NCI-H1694 (cell line): ENCODE measurements at regions not wholly inside any gene's neighbourhood (a gene's known extent, or its start where the extent isn't known, plus 50 kb on each side); places are given as distances from the start of the nearest gene placed in this dataset.

Source experiments
- DNase-seq: peaks from one replicate; lab custom pipeline; 2025; lab: John Stamatoyannopoulos, UW

GRCh38 chr12:14279845-14280244 is 85.6 kb upstream of the ATF7IP start:
- no peak for DNase-seq

GRCh38 chr12:14280921-14281320 is 84.6 kb upstream of the ATF7IP start:
- DNase-seq = no peak

DNA sequence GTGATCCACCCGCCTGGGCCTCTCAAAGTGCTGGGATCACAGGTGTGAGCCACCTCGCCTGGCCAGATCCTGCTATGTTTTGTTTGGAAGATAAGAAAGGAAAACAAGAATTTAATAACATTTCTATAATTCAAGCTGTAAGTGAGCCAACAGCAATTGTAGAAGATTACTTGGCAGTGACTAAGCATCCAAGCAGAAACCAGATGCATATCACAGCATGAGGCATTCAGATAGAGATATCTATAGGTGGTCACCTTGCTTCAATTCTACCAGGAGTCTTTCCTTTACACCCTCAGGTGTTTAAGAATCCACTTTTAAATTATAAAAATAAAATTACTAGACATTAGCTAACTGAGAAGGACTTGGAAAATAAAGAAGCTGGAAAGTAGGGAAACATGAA is 83.9 kb upstream of the ATF7IP start:
- DNase-seq = no peak

DNA sequence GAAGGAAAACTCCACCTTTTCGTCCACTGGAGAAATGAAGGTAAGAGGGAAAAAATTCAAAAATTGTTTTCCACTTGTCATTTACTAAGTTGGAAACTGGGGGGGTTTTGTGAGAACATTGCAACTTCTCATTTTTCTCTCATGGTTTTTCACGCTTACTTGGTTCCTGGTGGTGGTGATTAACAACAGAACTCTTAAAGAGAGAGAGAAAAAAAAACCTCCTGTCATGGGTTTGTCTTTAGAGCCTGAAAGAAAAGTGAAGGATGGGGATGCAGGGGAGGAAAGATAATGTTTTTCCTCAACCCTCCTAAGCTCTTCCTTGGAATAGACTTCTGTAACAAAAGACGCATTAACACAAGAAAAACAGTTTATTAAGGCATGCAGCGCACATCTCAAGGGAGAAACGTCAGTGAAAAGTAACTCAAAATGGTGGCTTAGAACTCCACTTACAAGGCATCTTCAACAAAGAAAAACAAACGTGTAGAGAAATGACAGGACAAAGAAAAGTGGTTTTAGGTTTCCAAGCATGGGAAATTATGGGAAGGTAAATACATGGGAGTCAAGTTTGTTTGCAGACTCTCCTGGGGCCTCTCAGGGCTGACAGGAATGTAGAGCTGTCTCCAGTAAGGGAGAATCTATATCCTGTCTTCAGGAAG is 81.9 kb upstream of the ATF7IP start:
- DNase-seq = no peak

GRCh38 chr12:14284184-14284722 is 81.2 kb upstream of the ATF7IP start:
- no peak for DNase-seq

DNA sequence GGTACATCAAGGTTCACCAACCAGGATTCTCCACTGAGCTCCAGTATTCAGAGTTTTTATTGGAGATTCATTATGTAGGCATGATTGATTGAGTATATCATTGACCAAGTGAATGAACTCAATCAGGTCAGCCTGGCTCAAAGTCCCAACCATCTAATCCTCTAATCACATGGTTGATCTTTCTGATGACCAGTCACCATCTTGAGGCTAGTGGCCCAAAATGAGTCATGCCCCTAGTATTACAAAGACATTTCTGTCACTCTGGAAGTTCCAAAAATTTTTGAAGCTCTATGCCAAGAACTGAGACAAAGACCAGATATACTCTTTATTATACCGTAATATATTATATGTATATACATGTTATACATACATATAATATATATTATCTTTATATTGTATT is 75.9 kb upstream of the ATF7IP start:
- DNase-seq = no peak

DNA sequence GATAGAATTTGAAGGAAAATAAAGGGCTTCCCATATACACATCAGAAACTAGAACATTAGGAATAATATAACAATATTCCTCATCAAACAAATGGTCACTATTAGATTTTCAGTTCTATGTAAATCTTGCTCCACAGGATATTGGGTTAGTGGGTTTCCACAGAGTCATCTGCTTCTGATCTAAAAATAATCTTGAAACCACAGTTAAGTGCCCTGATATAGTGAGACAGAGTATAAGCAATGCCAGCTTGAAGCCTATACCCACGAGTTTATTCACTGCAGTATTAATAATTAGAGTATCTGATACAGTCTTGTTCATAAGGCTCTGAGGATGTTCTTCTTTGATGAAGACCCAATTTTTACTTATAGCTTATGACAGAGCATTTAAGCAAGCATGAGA is 74.5 kb upstream of the ATF7IP start:
- no peak for DNase-seq

- no peak for DNase-seq
Observed at GRCh38 chr12:14303661-14304155, 61.8 kb upstream of the ATF7IP start.

GRCh38 chr12:14307004-14307403 is 58.5 kb upstream of the ATF7IP start:
- DNase-seq = no peak

DNA sequence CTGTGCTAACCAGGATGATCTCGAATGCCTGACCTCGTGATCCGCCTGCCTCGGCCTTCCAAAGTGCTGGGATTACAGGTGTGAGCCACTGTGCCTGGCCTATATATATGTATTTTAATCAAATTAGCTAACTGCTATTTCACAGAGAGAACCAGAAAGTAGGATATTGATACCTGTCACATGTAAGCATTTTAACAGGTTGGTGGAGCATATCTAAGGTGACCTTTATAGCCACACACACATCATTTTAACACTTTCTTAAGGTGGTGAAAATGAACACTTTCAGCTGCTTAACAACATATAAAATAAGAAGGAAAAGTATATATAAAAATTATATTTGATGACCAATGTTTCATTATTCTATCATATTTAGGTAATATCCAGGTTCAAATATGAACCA is 57.0 kb upstream of the ATF7IP start:
- no peak for DNase-seq

- no peak for DNase-seq
Observed at GRCh38 chr12:14310866-14311265, 54.6 kb upstream of the ATF7IP start.

- DNase-seq = no peak
Observed at GRCh38 chr12:14313379-14314138, 51.9 kb upstream of the ATF7IP start.

GRCh38 chr12:14314801-14315200 is 50.7 kb upstream of the ATF7IP start:
- DNase-seq = no peak

DNA sequence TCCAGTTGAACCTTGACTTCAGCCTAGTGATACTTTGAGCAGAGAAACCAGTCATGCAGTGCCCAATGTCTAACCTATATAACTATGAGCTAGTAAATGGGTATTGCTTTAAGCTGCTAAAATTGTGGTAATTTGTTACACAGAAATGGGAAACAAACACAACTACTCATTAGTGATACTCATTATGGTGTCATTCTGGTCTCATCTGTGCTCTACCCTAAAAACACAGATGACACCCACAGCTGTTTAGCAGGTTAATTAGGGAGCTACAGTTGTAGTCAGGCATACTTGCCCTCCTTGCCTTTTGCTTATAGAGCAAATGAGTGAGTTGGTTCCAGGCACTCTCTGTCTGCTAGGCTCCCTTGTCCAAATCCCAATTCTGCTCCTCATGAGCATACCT is 50.0 kb upstream of the ATF7IP start:
- peak; percentile 73 for DNase-seq
